GM12891 (cell line): ENCODE measurements at regions not wholly inside any gene's neighbourhood (a gene's known extent, or its start where the extent isn't known, plus 50 kb on each side); places are given as distances from the start of the nearest gene placed in this dataset.

Source experiments
- POU2F2 ChIP-seq: IDR thresholded peaks from 2 replicates; pipeline ENCODE4 v1.6.1; 2011; ENCODE audit warnings: low read depth, mild to moderate bottlenecking, control low read depth, low read length, moderate library complexity
- TAF1 ChIP-seq: IDR thresholded peaks from 2 replicates; pipeline ENCODE4 v1.6.1; 2011; ENCODE audit warnings: low read depth, low read length, control low read depth

- TF ChIP-seq TAF1 (no peak), POU2F2 (no peak)
Observed at GRCh38 chr4:128601991-128602695, 207.4 kb upstream of the JADE1 start.
